Gastroesophageal sphincter (tissue), 4 donors: ENCODE measurements at regions not wholly inside any gene's neighbourhood (a gene's known extent, or its start where the extent isn't known, plus 50 kb on each side); places are given as distances from the start of the nearest gene placed in this dataset.

ENCODE experiments used
- ATAC-seq: fragments of 150-250 bp; one replicate; pipeline ENCODE4 v1.9.1; 2016; ENCODE audit warnings: mild to moderate bottlenecking, moderate library complexity
- H3K27ac ChIP-seq, 4 donors: fragments of 200-600 bp; sonication (generic) in 3 of 4; 1 replicate in 3 of 4; 2 replicates in 1 of 4; pipeline ENCODE4 v1.5.1; 2016 to 2019
- H3K27me3 ChIP-seq: fragments of 200-600 bp; sonication (generic); one replicate; pipeline ENCODE4 v1.5.1; 2019
- H3K36me3 ChIP-seq, 2 donors: fragments of 200-600 bp; sonication (generic); one replicate each; pipeline ENCODE4 v1.5.1; 2019; ENCODE audit warnings: control low read depth in 1 of 2
- H3K4me1 ChIP-seq, 3 donors: fragments of 200-600 bp; sonication (generic); 1 replicate in 2 of 3; 2 replicates in 1 of 3; pipeline ENCODE4 v1.5.1; 2016 to 2019; ENCODE audit warnings: control low read depth in 2 of 3
- H3K4me3 ChIP-seq, 2 donors: fragments of 200-600 bp; sonication (generic); one replicate each; pipeline ENCODE4 v1.5.1; 2019; ENCODE audit warnings: mild to moderate bottlenecking in 1 of 2, moderate library complexity in 1 of 2
- H3K9me3 ChIP-seq, 3 donors: fragments of 200-600 bp; sonication (generic); one replicate each; pipeline ENCODE4 v1.5.1; 2017 to 2019; ENCODE audit warnings: control low read depth in 2 of 3
- CTCF ChIP-seq, 4 experiments: fragments of 200-600 bp in 2 of 4; fragments of 450-650 bp in 2 of 4; sonication (generic) in 1 of 4; IDR thresholded peaks; one replicate each; pipeline ENCODE4 v1.5.1; 2017 to 2019; ENCODE audit warnings: antibody characterized with exemption in 4 of 4, mild to moderate bottlenecking in 2 of 4, moderate library complexity in 2 of 4
- EP300 ChIP-seq: sonication (generic); formaldehyde crosslinking; IDR thresholded peaks from one replicate; pipeline ENCODE4 v1.6.1; 2017; ENCODE audit warnings: antibody characterized with exemption, mild to moderate bottlenecking
- POLR2A ChIP-seq, 2 donors: fragments of 450-650 bp; IDR thresholded peaks; one replicate each; pipeline ENCODE4 v1.6.1; 2017; ENCODE audit warnings: antibody characterized with exemption in 2 of 2, mild to moderate bottlenecking in 2 of 2, moderate library complexity in 1 of 2
- POLR2AphosphoS5 ChIP-seq: sonication (generic); formaldehyde crosslinking; IDR thresholded peaks from one replicate; pipeline ENCODE4 v1.6.1; 2017; ENCODE audit warnings: antibody characterized with exemption
- WGBS, 2 donors: methylation state at CpG; one replicate each; pipeline ENCODE4 v1.1.5; 2018; ENCODE audit warnings: low coverage in 1 of 2; 5-methylcytosine and 5-hydroxymethylcytosine counted together

GRCh38 chr7:121456015-121456414, 59.9 kb upstream of the FAM3C start:
- ATAC-seq = no peak
- 100% methylated on average over 1 of the region's 1 CpG; no CpG with 5 or more reads in 1 of the 2 donors for WGBS, 2 donors
- H3K4me3 ChIP-seq = no peak overlapping the region
- no peaks in the 10 kb centered on the region for H3K36me3 ChIP-seq
- no peaks in the 10 kb centered on the region for H3K27me3 ChIP-seq
- TF ChIP-seq POLR2A (IDR thresholded peaks at IDR 0.05) = no peak
- TF ChIP-seq EP300 = no peak
- TF ChIP-seq CTCF (IDR thresholded peaks at IDR 0.05) = no peak
- no peak for TF ChIP-seq POLR2AphosphoS5
- no peaks in the 10 kb centered on the region for H3K9me3 ChIP-seq
- H3K4me1 ChIP-seq = no peaks in the 10 kb centered on the region
- no peak overlapping the region for H3K27ac ChIP-seq

- TF ChIP-seq CTCF (IDR thresholded peaks at IDR 0.05) (no peak), POLR2A (IDR thresholded peaks at IDR 0.05) (no peak), POLR2AphosphoS5 (no peak), EP300 (no peak)
- H3K4me1 ChIP-seq = no peaks in the 10 kb centered on the region
- H3K36me3 ChIP-seq = no peaks in the 10 kb centered on the region
- no peak overlapping the region for H3K4me3 ChIP-seq
- H3K27ac ChIP-seq = no peak overlapping the region
- no peaks in the 10 kb centered on the region for H3K9me3 ChIP-seq
- H3K27me3 ChIP-seq = no peaks in the 10 kb centered on the region
- ATAC-seq = no peak
Measured at GRCh38 chr7:121452389-121452788, 56.3 kb upstream of the FAM3C start.

- 77 to 84% methylated on average over 4 to 5 of the region's 5 CpGs for WGBS, 2 donors
- Histone ChIP-seq H3K9me3 (no peaks in the 10 kb centered on the region), H3K4me3 (no peak overlapping the region), H3K27ac (no peak overlapping the region), H3K4me1 (no peaks in the 10 kb centered on the region), H3K27me3 (no peaks in the 10 kb centered on the region), H3K36me3 (no peaks in the 10 kb centered on the region)
- TF ChIP-seq POLR2A (IDR thresholded peaks at IDR 0.05) (no peak), EP300 (no peak), POLR2AphosphoS5 (no peak), CTCF (IDR thresholded peaks at IDR 0.05) (no peak)
- ATAC-seq = no peak
Measured at GRCh38 chr7:121451367-121452094, 55.4 kb upstream of the FAM3C start.

- H3K36me3 ChIP-seq = no peaks in the 10 kb centered on the region
- H3K27me3 ChIP-seq = no peaks in the 10 kb centered on the region
- no peaks in the 10 kb centered on the region for H3K4me1 ChIP-seq
- H3K27ac ChIP-seq = no peak overlapping the region
- TF ChIP-seq POLR2AphosphoS5 (no peak), EP300 (no peak), POLR2A (IDR thresholded peaks at IDR 0.05) (no peak), CTCF (IDR thresholded peaks at IDR 0.05) (no peak)
- no peak for ATAC-seq
- WGBS, 2 donors = 76 to 81% methylated on average over 2 of the region's 2 CpGs
- H3K9me3 ChIP-seq = no peaks in the 10 kb centered on the region
- H3K4me3 ChIP-seq = no peak overlapping the region
Measured at GRCh38 chr7:121450631-121451198, 54.6 kb upstream of the FAM3C start.

- TF ChIP-seq EP300 (no peak), POLR2AphosphoS5 (no peak), POLR2A (IDR thresholded peaks at IDR 0.05) (no peak), CTCF (IDR thresholded peaks at IDR 0.05) (no peak)
- no peaks in the 10 kb centered on the region for H3K27me3 ChIP-seq
- ATAC-seq = no peak
- no peak overlapping the region for H3K4me3 ChIP-seq
- no peak overlapping the region for H3K27ac ChIP-seq
- H3K36me3 ChIP-seq = no peaks in the 10 kb centered on the region
- H3K9me3 ChIP-seq = no peaks in the 10 kb centered on the region
- no peaks in the 10 kb centered on the region for H3K4me1 ChIP-seq
- WGBS, 2 donors = 8% methylated on average over 1 of the region's 1 CpG; no CpG with 5 or more reads in 1 of the 2 donors
Measured at GRCh38 chr7:121449735-121450240, 53.7 kb upstream of the FAM3C start.
